Fibroblast of lung (primary cell): ENCODE measurements at regions not wholly inside any gene's neighbourhood (a gene's known extent, or its start where the extent isn't known, plus 50 kb on each side); places are given as distances from the start of the nearest gene placed in this dataset.

ENCODE experiments used
- CTCF ChIP-seq, 2 donors: IDR thresholded peaks in 1 of 2; conservative IDR thresholded peaks in 1 of 2; 1 replicate in 1 of 2; 2 replicates in 1 of 2; pipeline ENCODE4 v1.5.1; 2011 to 2012; ENCODE audit warnings: low read length in 2 of 2, control low read depth in 1 of 2, inconsistent platforms in 1 of 2, low read depth in 1 of 2, mild to moderate bottlenecking in 1 of 2
- EZH2 ChIP-seq: IDR thresholded peaks from 2 replicates; pipeline ENCODE4 v1.5.1; 2012; ENCODE audit warnings: low read length, control low read depth, mild to moderate bottlenecking; ENCODE audit errors: missing control alignments

DNA sequence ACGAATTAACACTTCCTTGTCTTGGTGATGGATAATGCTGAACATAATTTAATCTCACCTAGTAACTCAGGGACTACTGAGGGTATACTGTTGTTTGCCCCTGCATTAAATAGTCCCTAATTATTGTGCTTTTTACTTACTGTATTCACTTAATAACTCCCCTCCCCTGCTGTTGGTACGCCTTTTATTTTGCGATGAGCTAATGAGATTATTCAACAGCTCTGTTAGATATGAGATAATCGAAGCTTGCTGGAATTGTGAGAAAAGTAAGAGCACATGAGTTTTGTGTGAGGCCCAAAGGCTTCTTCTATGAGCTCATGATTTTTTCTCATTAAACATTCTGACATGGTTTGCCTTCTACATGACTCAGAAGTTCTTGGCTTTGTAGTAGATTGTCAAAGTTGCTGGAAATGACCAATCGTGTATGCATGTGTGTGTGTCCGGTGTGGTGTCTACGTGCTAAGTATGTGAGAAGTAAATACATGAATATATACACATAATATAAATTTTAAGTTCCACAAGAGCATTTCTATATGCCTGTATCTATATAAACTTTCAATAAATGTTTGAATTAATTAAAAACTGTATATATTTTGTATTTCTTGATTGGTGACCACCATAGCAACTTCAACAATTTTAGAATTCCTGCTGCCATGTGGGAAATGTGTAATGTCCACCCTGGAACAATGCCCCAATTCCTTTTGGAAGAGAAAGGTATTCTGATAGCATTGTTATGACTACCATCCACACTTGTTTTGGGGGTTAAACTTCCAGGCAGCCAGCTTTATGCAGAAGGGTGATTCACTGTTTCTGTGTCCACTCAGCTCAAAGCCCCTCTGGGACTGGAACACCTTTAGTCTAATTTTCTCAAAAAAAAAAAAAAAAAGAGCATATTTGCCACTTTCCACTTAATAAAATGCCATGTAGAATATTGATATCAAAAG lies 106.2 kb downstream of the SAMD9 start:
- TF ChIP-seq CTCF (conservative IDR thresholded peaks at IDR 0.05 in 1 of 2, IDR thresholded peaks at IDR 0.05 in 1 of 2; ENCODE audit: low read depth in 1 of 2, low read length in 2 of 2) (no peak), EZH2 (no peak)
